Activated T-cell treated with anti-CD3 and anti-CD28 coated beads for 4 hours (primary cell): ENCODE measurements at regions not wholly inside any gene's neighbourhood (a gene's known extent, or its start where the extent isn't known, plus 50 kb on each side); places are given as distances from the start of the nearest gene placed in this dataset.
"Not testable (repeated sequence)": the region's sequence is repeated elsewhere in the genome, so short reads cannot be mapped to it uniquely, and the experiment has no call there.

Experiments
- DNase-seq: peaks from one replicate; pipeline ENCODE4 v3.0.0-alpha.2; 2020

DNA sequence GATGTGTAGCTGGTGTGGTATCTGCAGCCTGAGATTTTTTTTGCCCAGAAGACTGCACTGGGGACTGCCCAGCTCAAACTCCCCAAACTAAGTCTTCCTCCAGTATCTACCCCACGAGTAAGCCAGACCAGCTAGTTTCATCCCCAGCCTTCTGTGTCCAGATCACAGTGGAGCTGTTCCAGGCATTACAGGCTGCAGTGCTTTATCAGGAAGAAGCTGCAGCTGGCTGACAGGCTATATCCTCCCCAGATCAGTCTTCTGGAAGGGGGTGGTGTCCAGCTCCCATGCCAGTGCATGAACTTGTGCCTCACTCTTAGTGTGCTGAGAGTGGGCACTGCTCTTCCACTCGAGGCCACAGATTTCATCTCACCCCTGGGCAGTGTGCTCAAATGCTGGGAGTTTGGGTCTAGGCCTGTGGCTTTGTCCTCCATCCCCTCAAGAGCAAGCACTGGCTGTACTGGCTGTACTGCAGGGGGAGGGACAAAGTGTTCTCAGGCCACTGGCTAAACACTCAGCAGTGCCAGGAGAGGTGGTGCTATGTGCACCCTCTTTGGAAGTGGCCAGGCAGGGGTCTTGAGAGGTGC, 679.1 kb upstream of the COBL start:
- no peak for DNase-seq

GRCh38 chr7:51982653-51983052, 666.0 kb upstream of the COBL start:
- DNase-seq = no peak

GRCh38 chr7:51980812-51981211, 664.2 kb upstream of the COBL start:
- no peak for DNase-seq

DNA sequence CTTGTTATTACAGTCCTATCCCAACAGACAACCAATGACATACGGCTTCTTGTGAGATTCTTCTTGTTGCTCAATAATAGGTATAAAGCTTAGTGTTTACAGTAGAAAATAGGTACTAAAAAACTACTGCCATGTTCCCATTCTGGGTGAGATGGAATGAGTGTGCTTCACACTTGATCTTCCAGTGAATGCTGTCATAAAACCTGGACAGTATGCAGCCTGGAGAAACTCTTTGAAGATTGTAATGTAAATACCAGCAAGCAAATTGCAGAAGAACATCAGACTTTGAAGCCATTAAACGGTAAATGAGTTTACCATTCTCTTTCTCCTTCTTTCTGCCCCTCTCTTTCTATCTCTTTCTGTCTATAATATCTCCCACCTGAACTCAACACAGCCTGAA, 663.7 kb upstream of the COBL start:
- no peak for DNase-seq

- DNase-seq = no peak
Measured at GRCh38 chr7:51977913-51978312, 661.3 kb upstream of the COBL start.

GRCh38 chr7:51973939-51974338, 657.3 kb upstream of the COBL start:
- DNase-seq = no peak

DNA sequence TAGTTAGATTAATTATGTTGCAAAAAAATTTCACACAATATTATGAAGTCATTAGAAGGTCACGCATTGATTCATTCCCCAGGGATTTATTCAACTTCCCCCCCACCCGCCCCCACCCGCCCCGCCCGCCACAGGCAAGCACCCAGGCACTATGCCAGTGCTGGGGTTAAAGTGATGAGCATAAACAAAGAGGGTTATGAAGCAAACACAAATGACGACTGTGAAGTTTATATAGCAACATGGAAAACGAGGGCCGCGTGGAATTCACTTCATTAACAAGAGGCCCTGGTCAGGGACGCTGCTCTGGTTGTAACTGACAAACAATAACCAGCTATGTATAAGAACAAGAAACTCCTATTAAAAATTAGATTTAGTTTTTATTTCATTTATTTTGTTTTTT, 656.5 kb upstream of the COBL start:
- no peak for DNase-seq

DNA sequence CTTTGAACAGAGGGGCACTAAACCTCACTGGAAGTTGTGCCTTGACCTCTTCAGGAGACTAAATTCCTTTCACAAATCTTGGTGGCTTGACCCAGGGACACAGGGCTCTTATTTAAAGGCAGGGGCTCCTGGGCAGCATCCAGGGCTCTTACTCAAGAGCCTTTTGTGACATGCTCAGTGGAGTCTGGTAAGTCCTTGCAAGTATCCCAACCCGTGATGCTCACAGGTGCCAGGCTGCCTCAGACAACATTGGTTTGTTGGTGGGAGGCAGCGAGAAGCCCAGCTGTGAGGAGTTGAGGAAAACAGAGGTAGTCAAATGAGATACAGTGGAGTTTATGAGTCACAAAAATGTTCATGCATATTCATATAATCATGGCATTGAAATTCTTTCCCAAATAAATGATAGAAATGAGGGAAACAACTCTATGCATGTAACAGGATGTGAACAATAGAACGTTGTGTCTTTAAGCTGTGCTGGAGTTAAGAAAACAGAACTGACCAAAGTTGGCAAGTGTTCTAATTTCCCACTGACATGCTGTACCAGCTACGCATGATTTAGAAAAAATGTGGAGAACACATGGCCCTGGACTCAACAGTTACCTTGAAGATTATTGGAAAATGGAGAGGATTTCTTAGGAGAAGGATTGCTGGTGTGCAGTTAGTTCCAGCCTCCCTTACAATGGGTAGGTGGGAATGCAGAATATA, 654.5 kb upstream of the COBL start:
- no peak for DNase-seq

GRCh38 chr7:51968461-51968860, 651.9 kb upstream of the COBL start:
- DNase-seq = no peak

- DNase-seq = no peak
Measured at GRCh38 chr7:51965454-51965853, 648.8 kb upstream of the COBL start.

DNA sequence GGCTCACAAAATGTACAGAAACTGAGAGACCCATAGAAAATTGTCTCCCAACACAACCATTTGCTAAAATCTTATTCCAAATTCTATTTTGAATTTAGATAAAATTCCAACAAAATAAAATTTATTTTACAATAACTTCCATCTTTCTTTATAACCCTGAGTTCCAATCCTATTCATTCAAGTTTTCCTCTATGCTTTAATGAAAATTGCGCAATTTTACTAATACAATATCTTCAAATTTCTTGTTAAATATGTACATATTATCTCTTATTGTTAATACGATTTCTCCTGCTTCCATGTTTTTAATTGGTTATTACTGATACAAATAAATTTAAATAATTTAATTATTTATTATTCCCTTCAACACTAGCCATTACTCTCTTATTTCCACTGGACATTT, 645.2 kb upstream of the COBL start:
- no peak for DNase-seq

DNA sequence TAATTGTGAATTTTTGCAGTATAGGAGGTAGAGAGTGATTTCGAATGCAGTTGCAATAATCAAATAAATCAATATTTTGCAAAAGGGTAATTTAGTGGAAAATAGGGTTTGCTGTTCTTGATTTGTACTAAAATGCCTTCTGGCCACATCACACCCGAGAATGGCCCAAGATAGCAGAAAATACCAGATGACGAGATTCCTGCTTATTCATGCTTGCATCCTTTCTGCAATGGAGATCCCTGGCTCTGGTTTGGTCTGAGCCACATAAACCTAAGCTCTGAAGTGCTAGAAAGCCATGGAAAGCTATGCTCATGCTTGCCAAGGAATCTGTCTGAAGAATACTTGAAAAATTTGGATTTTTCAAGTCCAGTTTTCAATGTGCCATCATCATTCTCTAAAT, 634.2 kb upstream of the COBL start:
- DNase-seq = no peak

- no peak for DNase-seq
Measured at GRCh38 chr7:51949726-51950644, 633.4 kb upstream of the COBL start.

GRCh38 chr7:51930834-51931233, 614.2 kb upstream of the COBL start:
- no peak for DNase-seq

GRCh38 chr7:51929818-51930217, 613.2 kb upstream of the COBL start:
- DNase-seq = no peak

DNA sequence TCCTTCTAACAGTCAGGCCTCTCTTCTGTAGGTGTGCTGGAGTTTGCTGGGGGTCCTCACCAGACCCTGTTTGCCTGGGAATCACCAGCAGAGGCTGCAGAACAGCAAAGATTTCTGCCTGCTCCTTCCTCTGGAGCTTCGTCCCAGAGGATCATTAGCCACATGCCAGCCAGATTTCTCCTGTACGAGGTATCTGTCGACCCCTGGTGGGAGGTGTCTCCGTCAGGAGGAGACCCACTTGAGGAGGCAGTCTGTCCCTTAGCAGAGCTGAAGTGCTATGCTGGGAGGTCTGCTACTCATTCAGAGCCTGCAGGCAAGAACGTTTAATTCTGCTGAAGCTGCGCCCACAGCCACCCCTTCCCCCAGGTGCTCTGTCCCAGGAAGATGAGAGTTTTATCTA, 611.1 kb upstream of the COBL start:
- no peak for DNase-seq

- no peak for DNase-seq
Measured at GRCh38 chr7:51918581-51918980, 602.0 kb upstream of the COBL start.

DNA sequence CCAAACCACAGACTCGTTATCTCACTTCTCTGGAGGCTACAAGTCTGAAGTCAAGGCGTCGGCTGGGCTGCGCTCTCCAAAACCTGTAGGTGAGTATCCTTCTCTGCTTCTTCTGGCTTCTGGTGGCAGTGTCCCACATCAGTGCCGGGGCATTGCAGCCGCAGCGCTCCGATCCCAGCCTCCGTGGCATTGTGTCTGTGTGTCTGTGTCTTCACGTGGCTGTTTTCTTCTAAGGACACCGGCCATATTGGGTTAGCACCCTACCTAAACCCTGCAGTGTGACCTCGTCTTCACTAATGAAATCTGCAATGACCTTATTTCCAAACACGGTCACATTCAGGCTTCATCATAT, 584.9 kb upstream of the COBL start:
- DNase-seq = no peak

DNA sequence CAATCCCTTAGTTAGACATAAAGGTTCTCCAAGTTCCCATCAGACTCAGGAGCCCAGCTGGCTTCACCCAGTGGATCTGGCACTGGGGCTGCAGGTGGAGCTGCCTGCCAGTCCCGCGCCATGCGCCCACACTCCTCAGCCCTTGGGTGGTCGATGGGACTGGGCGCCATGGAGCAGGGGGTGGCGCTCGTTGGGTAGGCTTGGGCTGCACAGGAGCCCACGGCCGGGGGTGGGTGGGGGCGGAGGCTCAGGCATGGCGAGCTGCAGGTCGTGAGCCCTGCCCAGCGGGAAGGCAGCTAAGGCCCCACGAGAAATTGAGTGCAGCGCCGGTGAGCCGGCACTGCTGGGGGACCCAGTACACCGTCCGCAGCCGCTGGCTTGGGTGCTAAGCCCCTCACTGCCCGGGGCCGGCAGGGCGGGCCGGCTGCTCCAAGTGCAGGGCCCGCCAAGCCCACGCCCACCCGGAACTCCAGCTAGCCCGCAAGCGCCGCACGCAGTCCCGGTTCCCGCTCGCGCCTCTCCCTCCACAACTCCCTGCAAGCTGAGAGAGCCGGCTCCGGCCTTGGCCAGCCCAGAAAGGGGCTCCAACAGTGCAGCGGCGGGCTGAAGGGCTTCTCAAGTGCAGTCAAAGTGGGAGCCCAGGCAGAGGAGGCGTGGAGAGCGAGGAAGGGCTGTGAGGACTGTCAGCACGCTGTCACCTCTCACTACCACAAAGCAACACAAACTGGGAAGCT, 584.3 kb upstream of the COBL start:
- DNase-seq = not testable (repeated sequence)

- DNase-seq = no peak
Measured at GRCh38 chr7:51899611-51900010, 583.0 kb upstream of the COBL start.

DNA sequence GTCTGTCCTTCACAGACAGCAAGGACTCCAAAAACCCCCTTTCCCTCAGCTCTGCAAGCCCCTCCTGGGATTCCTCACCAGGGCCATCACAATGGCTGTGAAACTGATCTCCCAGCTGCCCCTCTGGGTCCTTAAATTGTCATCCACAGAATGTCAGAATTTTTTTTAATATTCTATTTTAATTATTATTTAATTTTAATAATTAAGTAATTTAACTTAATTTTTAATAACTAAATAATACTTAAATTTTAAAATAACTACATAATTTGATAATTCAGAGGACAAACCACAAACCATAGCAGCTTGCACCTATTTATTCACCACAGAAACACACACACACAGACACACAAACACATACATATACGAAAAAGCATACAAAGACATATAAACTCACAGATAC, 565.8 kb upstream of the COBL start:
- DNase-seq = no peak

DNA sequence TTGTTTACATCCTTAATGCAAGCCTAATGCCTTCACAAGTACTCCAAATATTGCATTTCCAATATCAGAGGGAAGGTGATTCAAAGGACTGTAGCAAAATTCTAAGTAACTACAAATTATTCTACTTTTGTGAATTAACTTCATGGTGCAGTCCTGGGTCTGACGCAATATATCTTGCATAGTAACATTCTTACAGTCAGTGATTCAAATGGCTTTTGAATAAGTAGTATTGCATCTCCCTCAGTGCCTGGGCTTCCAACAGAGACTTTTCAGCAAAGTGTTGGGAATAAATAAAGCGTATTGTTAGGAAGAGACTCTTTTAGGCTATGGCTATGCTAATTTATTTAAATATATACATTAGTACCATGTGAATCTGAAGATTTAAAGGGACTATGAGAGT, 564.7 kb upstream of the COBL start:
- DNase-seq = no peak

- no peak for DNase-seq
Measured at GRCh38 chr7:51878865-51879264, 562.3 kb upstream of the COBL start.
